ENCODE measurements at regions not wholly inside any gene's neighbourhood (a gene's known extent, or its start where the extent isn't known, plus 50 kb on each side); places are given as distances from the start of the nearest gene placed in this dataset.

DNA sequence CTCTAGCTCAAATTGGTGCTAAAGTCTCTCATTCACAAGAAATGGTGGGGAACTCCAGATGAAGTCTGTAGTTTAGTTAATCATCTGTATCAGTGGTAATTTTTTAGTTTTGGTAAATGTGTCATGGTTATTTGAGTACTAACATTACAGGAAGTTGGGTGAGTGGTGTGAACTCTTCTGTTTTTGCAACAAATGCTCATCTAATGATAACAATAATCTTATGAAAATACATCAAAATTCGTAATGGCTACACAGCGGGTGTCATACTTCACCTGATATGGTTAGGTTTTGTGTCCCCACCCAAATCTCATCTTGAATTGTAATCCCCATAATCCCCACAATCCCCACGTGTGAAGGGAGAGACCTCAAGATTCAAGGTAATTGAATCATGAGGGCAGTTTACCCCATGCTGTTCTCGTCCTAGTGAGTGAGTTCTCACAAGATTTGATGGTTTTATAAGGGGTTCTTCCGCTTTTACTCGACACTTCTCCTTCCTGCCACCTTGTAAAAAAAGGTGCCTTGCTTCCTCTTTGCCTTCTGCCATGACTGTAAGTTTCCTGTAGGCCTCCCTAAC lies 209.3 kb upstream of the FOXN3 start:
- DNase-seq (ENCODE audit: low spot score), result no peak

DNA sequence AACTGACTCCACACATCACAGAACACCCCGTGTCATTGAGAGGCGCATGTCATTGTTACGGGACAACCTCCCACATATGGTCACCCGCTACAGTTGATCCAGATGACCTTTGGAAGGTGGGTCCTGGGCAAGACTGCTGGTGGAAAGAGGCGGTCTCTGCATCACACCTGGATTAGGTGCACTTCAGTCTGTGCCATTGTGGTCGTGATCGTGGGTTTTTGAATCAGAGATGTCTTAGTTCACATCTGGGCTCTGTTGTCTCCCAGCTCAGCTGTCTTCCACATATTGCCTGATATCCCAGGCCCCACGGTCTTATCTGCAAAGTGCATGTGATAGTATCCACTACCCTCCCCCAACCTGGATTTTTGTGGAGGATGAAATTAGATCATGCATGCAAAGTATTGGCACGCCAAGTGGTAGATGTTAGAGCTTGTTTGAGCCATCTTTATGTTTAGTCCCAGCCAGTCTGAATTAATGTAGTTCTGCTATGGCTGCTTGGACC lies 208.7 kb upstream of the FOXN3 start:
- no peak for DNase-seq (ENCODE audit: low spot score)

DNA sequence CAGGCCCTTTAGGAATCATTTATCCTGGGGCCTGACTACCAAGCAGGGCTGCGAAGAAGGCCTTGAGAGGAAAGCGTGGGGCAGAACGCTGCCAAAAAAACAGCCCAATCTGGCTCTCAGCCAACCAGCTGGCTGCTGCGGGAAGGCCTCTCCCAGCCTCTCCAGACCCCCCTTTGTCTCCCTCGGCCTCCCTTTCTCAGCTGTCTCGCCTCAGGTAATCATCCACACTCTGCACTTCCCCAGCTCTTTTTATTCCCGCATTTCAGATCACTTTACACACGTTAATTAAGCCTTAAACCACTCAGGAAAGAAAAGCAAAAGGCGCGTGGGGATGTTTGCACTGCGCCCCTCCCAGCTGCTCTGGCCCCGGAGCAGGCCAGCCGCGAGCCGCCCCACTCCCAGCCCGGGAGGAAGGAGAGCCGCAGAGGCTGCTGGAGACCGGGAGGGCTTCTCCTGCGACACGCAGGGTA lies 208.2 kb upstream of the FOXN3 start:
- DNase-seq (ENCODE audit: low spot score), result no peak

DNA sequence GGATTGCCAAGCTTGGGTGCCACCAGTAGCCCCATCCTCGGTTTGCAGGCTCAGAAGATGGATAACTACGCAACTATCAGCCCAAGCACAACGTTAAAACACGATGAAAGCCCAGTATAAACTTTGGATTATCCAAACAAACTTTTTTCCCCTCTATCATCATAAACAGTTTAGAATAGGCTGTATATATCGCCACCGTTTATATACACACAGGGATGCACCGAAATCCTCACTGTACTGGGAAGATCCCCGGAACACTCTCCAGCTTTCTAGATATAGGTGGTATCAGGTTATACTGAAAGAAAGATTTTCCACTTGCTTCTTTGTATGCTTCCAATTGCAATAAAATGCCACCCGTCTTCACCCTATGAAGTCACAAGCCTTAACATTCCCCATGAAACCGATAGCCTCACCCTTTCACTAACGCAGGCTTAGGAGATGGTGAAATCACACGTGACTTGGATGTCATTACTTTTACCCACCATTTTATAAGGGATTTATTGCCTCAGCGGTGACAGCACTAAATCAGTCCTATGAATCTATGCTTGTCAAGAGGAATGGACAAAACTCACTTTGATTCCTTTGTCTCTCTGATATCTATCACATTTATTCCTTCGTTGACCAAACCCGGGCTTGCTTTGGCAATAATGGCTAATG lies 207.6 kb upstream of the FOXN3 start:
- no peak for DNase-seq (ENCODE audit: low spot score)

DNA sequence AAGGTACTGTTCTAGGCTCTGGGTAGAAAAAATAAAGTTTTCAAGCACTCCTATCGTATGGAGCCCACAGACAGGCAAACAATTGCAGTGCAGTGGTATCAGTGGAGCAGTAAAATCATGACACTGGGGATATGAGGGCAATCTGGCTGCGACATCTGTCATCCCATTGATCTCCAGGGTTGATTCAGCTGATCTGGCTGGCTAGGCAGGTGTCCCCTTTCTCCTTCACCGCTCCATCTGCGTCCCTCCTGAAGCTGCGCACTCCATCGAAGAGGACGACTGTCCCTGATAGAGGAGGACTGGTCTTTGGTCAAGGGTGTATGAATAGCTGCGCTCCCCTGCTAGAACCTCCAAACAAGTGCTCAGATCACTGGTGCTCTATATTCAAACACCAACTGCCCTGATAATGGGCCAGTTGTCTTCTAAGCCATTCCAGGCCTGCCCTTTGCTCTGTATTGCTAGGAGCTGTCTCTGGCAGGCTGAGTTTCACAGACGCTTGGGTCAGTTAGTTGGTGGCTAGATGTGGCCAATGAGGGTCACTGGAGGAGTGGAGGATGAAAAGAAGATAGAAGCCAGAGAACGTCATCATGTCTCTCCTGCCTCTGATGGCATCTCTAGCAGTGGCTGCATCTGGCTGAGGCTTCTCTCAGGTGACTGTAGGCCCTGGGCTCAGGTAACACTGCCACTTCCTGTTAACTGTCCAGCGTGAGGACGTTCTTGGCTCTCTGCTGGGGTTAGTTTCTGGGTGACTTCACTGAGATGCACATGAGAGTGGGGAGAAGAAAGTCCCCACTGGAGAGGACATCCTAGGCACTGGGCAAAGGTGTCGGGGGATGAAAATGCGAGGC lies 205.0 kb upstream of the FOXN3 start:
- no peak for DNase-seq (ENCODE audit: low spot score)

DNA sequence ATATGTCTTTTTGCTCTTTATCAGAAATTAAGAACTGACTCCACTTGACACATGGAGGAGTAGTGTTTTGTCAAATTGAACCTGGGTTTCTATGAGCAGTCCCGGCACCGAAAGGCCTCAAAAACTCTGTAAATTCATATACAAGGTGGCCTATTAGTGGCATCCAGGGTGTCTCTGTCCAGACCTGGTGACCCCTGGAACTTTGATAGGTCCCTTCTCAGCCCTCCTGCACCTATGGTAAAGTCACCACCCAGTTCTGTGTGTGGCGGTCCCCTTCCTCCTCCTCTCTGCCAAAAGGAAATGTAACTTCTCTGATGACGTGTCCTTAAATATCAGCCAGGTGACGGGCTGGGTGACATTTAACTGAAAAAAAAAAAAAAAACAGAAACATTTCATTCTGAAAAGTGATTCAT lies 204.0 kb upstream of the FOXN3 start:
- no peak for DNase-seq (ENCODE audit: low spot score)

DNA sequence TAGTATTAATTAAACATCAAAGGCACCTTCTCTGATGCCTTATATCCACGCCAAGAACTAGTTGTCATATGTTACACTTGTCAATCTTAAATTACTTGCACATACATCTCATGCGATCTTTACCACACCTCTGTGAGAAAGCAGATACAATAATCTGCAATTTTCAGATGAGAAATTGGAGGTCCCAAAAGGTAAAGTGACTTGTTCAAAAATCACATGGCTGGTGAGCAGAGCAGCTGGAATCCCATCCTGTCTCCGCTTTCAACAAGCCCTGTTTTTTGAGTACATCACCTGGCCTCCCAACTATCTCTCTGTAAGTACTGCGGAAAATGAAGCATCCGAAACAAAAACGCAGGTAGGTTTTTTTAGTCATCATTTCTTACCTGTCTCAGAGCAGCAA lies 203.4 kb upstream of the FOXN3 start:
- DNase-seq (ENCODE audit: low spot score), result no peak

DNA sequence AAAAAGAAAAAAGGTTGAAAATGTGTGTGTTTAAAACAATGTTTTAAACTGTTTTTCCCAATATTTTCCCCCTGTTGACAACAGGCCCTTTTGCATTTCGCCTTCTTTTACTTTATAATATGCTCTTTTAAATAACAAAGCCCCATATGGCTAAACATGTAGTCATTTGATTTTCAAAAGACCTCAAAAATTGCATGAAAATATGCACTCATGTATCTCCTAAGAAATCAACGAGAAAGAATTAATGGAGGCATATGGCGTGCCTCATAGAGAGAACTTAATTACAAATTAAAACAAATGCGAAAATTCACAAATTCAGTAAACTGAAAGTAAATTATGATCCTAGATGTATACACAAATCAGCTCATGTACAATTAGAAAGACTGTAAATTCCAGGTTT lies 202.6 kb upstream of the FOXN3 start:
- DNase-seq (ENCODE audit: low spot score), result no peak

DNA sequence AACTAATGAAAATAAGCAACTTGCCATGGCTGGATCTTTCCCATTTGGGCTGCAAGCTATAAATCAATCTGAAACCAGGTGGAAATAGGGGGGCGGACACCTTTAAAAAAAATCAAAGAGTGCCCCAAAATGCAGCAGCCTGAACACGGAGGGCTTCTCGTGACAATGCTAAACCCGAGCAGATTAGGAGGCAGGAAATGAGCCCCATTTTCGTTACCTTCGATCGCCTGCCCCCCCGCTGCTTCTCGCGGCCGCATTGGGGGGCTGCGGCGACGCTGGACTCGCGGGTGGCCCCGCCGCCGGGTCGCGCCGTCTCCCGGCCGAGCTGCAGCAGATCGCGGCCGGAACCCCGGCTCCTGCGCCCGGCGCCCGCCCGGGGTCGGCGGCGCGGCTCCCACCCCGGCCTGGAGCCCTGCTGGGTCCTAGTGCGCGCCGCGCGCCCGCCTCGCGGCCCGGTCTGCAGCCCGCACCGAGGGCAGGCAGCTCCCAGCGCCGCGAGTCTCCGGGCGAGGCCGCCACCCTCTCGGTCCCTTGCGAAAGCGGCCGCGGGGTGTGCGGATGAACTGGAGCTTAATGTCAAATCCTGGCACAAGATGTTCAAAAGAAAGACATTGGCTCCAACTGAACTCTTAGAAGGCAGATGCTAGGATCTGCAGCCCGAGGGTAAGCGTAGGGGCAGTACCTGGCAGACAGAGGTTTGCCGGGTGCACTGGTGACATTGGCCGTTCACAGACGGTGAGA lies 201.9 kb upstream of the FOXN3 start:
- DNase-seq (ENCODE audit: low spot score), result peak; percentile 65

DNA sequence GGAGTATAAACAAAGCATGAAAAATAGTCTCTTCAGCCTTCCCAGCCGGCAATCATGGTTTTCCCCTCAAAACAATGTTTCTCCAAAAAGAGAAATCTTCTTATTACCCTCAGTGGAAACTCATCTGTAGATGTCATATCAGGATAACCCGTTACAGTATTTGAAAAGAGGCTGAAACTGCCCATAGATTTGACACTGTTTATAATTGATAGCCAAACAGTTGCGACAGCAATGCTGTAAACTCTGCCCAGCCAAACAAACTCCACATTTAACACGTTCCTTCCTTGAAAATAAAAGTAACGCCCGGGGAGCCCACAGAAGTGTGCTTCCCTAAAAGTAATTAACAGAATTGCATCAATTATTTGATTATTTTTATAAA lies 201.3 kb upstream of the FOXN3 start:
- no peak for DNase-seq (ENCODE audit: low spot score)

DNA sequence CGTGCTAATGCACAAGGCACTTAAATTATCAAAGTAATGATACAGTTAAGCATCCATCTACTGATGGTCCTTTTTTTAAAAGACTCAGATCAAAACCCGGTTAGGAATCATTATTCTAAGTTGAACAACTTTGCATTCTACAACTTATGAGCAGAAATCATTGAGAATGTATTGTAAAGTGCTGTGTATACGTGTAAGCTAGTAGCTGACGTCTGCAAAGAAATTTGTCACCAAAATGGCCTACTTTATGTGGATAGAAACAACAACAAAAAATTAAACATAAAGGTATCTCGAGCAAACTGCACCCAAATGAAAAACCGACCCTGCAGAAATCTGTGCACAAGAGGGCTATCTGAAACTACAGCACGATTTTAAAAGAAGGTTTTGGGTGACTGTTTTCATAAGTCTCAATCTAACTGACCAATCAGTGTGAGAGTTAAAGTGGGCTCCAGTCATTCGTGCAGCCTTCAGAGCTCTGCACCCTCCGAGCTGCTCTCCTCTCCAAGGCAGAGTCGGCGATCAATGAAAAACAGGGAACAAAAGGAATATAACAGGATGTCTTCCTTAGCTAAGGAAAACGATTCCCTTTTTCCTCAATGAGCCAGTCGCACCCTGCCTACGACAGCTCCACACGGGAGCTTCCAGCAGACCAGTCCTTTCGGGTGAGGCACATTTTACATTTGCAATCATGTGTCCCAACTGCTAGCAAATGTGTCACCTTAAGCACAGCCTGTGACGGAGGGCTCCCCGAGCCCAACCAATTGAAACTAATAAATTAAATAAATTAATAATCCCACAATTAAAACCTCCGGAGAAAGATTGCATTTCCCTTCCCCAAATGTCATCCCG lies 200.7 kb upstream of the FOXN3 start:
- DNase-seq (ENCODE audit: low spot score), result peak; percentile 50

DNA sequence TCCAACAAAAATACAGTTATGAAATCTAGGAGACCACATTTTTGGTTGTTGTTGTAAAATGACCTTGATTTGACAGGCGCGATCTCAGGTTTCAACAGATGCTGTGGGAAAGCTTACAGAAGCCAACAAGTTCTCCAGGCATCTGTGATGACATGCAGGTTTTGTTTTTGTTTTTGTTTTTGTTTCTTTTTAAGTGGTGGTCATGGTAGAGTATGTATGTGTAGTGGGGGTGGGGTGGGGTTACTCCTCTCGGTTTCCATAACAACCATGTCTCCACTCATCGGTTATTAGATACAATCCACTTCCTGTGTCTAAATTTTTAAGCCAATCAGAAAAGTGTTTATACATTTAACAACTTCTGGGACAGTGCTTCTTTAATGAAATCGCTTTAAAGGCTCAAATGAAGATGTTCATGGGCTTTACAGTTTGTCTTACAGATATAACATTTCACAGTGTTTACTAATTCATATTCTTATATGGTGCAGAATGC lies 199.9 kb upstream of the FOXN3 start:
- peak; percentile 38 for DNase-seq (ENCODE audit: low spot score)

DNA sequence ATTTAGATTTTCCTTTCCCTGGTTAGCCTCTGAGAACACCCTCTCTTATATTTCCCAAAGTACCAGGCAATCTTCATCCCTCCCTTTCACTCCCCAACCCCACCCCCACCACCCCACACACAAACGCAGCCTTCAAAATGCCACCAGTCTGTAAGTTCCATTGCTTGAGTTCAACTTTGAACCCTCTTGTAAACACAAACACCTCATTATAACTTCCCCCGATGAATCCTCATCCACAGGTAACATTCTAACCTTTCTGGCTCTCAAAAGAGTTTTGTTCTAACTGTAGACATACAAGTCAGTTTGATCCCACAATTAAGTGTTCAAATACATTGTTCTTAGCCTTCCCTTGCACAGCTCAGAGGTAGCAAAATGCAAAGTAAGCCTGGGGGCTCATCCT lies 199.4 kb upstream of the FOXN3 start:
- DNase-seq (ENCODE audit: low spot score), result no peak

DNA sequence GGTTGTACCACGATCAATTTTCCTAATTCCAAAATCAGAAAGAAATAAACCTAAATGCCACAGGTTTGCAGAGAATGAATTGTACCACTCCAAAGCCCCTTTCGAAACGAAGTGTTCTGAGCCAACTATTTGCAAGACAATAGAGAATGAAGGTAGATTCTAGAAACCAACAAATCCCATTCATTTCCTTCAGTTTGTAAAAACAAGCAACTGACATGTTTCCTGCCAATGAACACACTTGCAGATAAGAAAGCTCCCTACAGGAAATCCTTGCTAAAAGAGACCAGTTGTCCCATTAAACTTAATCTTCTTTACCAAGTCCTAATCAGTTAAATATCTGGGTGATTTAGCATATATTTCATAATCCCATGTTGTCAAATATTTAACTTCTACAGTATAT lies 198.4 kb upstream of the FOXN3 start:
- DNase-seq (ENCODE audit: low spot score), result peak; percentile 33

DNA sequence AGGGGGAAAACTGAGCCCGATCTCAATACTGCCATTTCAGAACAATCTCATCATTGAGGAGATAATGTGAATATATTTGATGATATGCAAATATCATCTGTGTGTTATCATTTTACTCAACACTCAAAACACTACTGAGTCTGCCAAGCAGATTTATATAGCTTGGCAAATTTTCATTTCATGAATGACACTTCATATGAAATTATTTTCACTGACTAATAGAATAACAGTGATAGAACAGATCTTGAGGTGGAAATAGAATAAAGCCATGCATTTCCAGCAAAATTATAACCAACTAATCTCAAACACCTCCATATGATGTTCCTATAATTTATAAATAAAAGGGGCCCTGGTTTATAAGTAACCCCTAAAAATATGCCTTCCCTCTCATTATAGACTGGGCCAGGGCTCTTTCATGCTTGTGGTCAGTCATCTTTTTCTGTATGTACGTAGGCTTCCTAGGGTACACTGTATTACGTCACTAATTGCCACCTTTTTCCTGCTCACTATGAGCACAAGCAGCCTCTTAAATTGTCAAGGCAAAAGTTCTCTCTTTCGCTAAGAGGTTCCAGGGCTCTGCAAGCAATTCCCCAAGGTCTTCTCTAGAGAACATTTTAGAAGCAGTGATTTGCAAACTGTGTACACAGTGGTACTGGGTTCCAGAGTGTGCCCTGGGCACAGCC lies 197.1 kb upstream of the FOXN3 start:
- DNase-seq (ENCODE audit: low spot score), result no peak

DNA sequence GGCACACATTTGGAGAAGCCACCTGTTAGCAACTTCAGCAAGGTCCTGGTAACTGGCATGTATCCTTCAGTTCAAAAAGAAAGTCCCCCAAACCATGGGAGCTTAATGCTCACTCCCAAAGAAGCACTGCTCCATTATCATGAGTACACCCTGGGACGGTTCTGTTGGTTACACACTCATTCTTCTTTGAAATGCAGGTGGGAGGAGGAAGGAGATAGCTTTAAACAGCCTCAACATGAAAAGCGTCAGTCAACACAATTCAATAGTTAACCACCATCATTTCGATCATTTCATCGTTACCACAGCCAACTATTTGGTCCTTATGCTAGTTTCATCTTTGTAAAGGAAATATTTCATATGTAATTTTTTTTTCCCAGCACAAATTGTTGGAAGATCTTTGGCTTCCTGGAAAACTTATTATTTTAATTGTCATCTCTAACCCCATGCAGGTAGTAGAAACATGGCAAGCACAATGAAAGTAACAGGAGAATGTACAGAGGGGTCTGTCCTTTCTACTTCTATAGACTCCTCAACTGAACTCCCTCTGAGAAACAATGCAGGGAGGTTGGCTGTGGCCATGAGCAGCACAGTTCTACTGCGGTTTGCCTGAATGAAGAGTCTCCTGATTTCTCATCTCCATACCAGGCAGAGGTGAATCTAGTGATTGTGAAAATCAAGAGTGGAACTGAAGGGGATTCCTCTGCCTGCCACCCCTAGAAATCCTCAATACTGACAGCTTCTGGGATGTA lies 196.4 kb upstream of the FOXN3 start:
- DNase-seq (ENCODE audit: low spot score), result no peak

DNA sequence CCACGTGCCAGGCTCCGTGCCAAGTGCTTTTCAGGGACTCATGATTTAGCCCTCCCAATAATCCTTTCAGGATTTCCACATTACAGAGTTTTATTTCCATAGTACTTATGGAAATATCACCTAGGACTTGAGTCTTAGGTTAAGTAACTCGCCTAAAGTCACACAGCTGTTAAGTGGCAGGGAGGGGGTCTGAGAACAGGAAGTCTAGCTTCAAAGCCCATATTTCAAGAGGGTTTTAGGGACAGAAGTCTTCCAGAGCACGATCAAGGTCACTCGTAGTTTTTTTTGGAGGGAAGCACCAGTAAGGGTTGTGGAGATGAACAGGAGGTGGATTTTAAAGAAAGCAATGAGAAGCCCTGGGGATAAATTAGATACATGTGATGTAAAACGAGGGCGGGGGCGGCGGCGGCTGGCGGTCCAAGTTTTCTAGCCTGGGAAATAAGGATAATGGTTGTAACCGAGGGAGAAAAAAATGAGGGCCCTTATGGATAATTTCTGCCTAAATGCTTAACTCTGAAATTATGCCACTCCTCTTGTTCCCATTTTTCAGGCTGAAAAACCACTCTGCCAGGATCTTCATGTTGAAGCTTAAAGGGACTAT lies 192.6 kb upstream of the FOXN3 start:
- DNase-seq (ENCODE audit: low spot score), result no peak

DNA sequence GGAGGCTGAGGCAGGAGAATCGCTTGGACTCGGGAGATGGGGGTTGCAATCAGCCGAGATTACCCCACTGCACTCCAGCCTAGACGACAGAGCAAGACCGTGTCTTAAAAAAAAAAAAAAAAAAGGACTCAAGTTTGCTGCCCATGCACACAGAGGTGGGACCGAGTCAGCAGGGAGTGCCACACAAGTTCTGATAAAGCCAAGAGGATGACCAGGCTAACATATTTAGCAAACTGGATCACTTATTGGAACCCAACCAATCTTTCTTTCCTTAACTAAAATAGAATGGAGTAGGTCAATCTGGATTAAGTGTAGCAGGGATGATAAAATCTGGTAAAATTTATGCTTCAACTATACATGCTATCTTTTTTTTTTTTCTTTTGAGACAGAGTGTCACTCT lies 190.4 kb upstream of the FOXN3 start:
- no peak for DNase-seq (ENCODE audit: low spot score)

DNA sequence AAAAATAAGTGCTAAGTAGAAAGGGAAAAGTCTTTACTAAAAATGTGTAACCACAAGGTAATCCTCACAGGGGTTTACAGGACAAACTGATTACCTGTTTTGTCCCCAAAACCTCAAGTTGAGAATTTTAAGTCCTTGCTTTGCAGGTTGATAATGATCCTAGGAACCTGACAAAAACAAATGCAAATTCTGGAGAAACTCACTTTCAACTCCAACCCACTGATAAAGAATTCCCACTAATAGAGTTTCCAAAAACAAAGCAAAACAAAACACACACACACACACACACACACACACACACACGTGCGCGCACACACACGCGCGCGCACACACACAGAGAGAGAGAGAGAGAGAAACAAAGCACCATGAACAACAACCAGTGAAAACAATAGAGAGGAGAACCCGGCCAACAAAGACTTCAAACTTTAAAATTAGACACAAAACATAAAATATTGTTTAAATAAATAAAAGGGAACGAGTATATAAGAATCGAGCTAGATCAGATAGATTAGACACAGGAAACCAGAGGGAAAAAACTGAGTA lies 187.0 kb upstream of the FOXN3 start:
- no peak for DNase-seq (ENCODE audit: low spot score)

All from kidney capillary endothelial cell (primary cell).